NCI-H2081 (cell line): ENCODE measurements at regions not wholly inside any gene's neighbourhood (a gene's known extent, or its start where the extent isn't known, plus 50 kb on each side); places are given as distances from the start of the nearest gene placed in this dataset.

Source experiments
- DNase-seq, 2 experiments: peaks; one replicate each; lab custom pipeline; 2025; lab: John Stamatoyannopoulos, UW

GRCh38 chr3:103624271-103624670 is 1189.5 kb downstream of the ZPLD1 start:
- no peak for DNase-seq

- no peak for DNase-seq
Observed at GRCh38 chr3:103629391-103629790, 1194.6 kb downstream of the ZPLD1 start.

GRCh38 chr3:103644450-103644849 is 1209.6 kb downstream of the ZPLD1 start:
- DNase-seq = no peak

GRCh38 chr3:103653996-103654395 is 1219.2 kb downstream of the ZPLD1 start:
- DNase-seq = no peak

DNA sequence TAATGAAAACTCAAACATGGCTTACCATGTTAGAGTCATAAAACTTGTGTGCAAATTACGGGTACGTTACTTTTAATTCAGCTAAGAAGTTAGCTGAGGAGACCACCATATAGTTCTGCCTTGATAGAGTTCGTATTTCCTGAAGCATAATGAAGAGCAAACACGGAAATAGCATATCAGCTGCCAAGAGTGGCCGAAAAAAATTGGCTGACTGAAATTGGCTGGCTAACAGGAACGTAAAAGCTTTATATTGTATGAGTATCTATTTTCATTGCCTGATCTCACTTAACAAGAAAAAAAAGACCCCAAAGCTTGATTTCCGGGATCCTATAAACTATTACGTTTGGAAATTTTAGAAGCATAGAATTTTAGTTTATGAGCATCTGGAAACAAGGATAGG is 1222.9 kb downstream of the ZPLD1 start:
- DNase-seq = peak; percentile 14 to 73

DNA sequence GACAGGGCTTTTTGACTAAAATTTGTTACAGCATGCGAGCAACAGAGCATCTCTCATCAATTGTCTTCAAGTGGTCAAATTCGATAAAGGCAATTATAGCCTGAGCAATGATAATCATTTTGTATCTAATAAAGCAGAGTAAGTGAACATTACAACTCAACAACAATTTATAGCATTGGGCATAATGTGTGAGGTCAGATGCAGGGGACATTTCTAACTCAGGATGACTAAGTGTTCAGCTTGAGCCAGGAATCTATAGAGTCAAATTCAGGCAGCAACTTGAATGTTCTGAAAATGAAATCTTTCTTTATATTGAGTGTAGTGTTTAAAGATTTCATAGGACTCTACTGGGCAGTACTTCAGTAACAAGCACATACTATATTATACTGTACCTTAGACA is 1226.0 kb downstream of the ZPLD1 start:
- DNase-seq = no peak

DNA sequence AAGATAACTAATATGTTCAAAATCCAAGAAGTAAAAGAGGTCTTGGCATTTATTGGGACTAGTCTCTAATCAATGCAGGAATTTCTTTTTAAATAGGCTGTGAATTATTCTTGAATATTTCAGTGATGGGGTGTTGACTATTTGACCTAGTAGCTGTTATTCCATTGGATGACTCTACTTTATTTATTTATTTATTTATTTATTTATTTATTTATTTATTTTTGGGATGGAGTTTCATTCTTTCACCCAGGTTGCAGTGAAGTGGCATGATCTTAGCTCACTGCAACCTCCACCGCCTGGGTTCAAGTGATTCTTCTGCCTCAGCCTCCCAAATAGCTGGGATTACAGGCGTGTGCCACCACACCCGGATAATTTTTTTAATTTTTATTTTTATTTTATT is 1227.8 kb downstream of the ZPLD1 start:
- DNase-seq = no peak

DNA sequence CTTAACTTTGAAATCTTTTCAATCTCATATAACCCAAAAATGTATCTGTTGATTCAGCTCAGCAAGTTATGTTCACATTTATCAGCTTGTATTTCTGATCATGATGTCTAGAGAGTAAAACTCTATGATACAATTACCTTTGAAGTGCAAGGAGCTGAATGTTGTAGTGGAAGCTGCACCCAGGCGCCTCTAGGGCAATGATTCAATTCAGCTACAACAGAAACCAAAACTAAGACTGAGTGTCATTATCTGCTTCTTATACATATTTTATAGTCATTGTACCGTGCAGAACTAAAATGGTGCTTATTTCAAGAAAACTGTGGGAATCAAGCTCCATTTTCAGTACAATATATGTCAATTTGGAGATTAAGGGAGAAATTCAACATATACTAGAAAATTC is 1237.5 kb downstream of the ZPLD1 start:
- no peak for DNase-seq

- peak; percentile 69 to 96 for DNase-seq
Observed at GRCh38 chr3:103684904-103685303, 1250.1 kb downstream of the ZPLD1 start.

DNA sequence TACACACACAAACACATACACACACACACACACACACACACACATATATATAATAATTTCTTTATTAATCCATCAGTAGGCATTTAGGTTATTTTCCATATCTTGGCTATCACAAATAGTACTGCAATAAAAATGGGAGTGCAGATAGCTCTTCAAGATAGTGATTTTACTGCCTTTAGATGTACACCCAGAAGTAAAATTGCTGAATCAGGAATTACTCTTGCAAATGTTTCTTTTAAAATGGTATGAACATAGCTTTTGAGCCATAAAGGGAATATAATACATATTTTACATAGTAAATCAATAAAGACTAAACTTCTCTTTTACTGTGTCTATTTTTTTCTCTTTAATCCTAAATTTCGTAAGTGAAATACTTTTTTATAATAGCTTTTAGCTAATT is 1251.1 kb downstream of the ZPLD1 start:
- DNase-seq = no peak

DNA sequence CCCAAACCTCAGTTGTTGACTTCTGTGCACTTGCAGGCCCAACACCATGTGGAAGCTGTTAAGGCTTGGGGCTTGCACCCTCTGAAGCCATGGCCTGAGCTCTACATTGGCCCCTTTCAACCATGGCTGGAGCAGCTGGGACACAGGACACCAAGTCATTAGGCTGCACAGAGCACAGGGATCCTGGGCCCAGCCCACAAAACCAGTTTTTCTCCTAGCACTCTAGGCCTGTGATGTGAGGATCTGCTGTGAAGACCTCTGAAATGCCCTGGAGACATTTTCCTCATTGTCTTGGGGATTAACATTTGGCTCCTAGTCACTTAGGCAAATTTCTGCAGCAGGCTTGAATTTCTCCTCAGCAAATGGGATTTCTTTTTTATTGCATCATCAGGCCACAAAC is 1255.7 kb downstream of the ZPLD1 start:
- DNase-seq = no peak

GRCh38 chr3:103693831-103694230 is 1259.0 kb downstream of the ZPLD1 start:
- no peak for DNase-seq

DNA sequence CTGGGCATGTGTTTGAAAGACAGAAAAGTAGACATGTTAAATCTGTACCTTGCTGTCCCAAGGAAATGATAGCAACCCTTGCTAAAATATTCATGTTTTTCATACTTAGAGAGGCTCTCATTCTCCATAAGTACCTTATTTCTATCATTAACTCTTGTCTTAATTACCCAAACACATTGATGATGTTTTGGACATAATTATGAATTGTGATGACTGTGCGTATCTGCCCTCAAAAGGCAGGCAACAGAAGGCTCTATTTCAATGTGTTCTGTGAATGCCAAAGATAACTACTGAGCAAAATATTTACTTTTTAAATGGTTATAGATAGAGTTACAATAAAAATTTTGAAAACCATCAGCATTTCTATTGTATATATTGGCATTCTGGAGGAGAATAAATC is 1263.8 kb downstream of the ZPLD1 start:
- DNase-seq = no peak

DNA sequence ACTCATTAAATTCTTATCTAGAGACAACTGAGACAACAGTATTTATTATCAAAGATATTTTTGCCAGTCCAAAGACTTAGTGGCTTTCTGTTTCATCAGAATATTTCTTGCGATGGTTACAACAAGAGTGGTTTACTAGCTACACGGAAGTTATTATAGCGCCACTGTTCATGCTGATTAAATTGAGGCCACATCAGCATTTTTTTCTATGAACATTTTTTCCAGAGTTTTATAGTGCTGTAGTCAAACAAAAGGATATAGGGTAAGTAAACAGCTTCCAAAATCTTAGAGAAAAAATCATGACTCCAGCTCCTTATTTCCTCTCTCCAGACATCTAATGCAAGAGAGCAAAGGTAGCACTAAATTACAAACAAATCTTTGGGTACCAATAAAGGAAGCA is 1264.4 kb downstream of the ZPLD1 start:
- no peak for DNase-seq

GRCh38 chr3:103705641-103706040 is 1270.8 kb downstream of the ZPLD1 start:
- DNase-seq = no peak

DNA sequence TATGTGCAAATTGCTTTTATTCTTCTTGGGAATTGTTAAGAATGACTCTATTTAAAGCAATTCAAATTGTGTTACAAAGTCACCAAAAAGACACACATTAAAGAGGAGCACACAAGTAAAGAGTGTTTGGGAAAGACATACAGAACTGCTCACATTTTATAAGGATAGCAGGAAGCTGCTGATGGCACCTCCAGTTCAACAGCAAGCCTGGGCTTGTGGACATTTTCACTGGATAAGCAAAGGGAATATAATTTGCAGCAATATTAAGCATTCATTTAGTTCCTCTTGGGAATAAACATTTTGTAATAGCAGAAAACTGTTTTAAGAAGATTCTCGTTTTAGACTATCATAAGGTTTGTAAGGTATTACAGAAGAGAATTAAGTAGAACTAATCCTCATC is 1271.9 kb downstream of the ZPLD1 start:
- DNase-seq = no peak

GRCh38 chr3:103711670-103712069 is 1276.9 kb downstream of the ZPLD1 start:
- no peak for DNase-seq

DNA sequence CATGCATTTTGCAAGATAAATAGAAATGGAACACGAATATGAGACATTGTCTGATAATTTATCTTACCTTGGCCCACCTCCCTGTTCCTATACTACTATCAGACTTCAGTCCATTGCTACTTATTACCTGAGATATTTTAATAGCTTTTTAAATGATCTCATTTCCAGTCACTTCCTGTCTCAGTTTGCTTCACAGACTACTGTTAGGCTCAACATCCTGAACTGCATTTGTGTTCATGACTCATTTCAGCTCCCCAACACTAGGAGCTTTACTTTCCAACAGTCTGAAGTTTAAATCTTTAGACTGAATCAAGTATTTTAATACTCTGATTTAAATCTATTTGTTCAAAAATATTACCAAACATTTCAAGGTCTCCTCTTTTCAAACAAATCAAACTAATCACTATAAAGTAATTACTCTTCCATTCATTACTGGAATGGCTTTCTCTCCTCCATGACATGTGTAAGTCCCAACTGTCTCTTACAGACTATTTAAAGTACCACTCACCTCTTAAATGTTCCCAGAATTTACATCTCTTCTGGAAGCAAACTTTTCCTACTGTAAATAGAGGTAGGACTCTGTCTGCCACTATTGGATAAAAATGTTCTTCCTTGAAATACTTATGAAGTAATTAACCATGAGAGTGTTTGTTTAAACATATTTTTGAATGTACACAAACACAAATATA is 1277.6 kb downstream of the ZPLD1 start:
- no peak for DNase-seq

DNA sequence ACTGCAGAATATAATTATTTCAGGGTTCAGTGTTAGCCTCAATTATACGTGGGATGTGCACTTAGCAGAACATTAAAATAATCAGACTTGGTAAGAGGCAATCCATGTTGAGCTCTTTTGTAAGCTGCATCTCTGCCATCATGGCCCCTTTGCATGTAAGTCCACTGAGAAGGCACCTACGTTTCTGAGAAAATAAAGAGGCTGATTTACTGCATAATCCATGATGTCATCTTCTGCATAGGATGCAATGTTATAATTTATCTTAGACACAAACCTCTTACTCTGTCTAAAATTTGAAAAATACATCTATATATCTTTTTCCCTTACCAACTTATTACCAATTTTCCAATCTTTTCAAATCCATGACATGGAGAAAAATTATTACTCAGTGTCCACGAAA is 1294.7 kb downstream of the ZPLD1 start:
- no peak for DNase-seq

DNA sequence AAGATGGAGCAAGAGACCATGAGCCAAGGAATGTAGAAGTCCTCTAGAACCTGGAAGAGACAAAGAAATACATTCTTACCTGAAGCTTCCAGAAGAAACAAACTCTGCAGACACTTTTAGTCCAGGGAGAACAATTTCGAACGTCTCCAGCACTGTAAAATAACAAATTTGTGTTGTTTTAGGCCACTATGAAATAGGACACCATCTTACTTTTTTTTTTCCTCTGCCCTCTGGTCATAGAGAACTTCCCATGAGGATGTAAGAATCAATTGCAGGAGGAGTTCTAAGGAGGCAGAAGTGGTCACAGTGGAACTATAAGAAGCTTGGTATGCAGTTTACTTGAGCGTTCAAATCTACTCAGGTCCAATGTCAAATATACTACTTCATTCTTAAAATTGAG is 1295.9 kb downstream of the ZPLD1 start:
- DNase-seq = no peak

DNA sequence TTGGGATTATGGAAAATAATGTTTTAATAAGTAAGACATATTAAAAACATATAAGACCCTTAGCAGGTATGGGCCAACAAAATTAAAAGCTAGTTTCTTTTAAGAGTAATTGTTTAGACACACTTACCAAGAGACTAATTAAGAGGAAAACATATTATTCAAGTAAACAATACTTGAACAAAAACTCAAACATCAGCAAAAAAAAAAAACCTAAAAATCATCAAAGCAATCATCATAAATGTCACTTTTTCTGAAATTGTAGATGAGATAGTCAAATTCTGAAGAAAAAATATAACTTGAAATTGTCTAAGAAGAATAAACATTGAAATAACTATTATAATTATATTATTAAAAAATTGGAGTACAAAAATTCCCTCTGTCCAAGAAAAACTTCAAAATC is 1318.2 kb downstream of the ZPLD1 start:
- no peak for DNase-seq

DNA sequence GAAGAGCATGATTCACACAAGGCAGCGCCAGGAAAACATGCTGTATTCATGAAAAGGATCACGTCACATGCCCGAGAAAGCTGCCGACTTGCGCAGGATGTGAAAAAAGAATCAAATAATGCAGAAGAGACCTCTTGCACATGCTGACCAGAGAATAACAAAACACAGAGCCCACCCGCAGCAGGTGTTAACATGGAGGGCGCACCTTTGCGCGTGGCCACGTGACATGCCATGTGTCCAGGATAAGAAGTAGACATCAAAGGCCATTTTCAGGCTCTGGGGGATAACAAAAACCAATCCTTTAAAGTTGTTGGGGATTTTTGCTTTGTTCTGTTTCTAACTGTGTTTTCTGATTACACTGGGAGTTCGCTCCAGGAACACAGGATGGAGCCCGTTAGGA is 1332.8 kb downstream of the ZPLD1 start:
- no peak for DNase-seq

DNA sequence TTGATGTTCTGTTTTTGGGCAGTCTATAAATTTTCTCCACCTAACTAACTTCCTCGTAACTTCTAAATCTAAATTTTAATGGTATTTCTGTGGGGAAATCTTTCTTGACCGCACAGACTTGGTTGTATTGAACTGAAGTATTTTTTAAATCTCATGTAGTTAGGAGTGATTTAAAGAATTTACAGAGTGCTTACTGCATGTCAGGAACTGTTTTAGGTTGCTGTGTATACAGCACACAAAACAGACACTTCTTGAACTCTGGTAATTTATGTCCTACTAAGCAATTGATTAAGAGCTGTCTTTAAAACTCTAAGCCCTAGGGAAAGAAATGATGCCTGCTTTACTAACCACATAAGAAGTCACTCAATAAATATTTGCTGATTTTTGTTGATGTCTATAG is 1350.2 kb downstream of the ZPLD1 start:
- DNase-seq = no peak

- DNase-seq = no peak
Observed at GRCh38 chr3:103785537-103785936, 1350.7 kb downstream of the ZPLD1 start.

DNA sequence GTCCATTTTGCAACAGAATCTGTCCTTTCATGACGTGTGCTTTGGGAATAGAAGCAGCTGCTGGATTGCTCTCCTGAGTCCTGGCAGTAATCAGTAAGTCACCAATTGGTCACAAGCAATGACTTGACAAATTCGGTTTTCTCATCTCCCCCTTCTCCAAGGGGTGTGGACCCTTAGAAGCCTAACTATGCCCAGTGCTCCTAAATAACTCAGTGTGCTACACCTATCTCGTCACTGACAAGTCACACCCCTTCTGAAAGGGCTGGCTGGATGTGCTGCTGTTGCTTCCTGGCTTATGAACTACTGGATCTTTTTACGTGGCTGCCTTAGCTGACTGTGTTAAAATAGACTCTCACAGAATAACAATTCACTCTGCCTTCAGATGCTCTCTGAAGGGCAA is 1351.5 kb downstream of the ZPLD1 start:
- no peak for DNase-seq
